Progenitor cell of endocrine pancreas (in vitro differentiated cells): ENCODE measurements at regions not wholly inside any gene's neighbourhood (a gene's known extent, or its start where the extent isn't known, plus 50 kb on each side); places are given as distances from the start of the nearest gene placed in this dataset.

Experiments used
- DNase-seq: peaks from one replicate; pipeline ENCODE4 v3.0.0; 2021; ENCODE audit warnings: low spot score; ENCODE audit not compliant: unreplicated experiment
- H3K27ac Mint-ChIP-seq: 2 replicates; pipeline ENCODE4 v1.8.0; 2021; ENCODE audit warnings: mild to moderate bottlenecking, moderate library complexity, mixed read lengths
- H3K27me3 Mint-ChIP-seq: 2 replicates; pipeline ENCODE4 v1.8.0; 2021; ENCODE audit warnings: mixed read lengths
- H3K36me3 Mint-ChIP-seq: 2 replicates; pipeline ENCODE4 v1.8.0; 2022; ENCODE audit warnings: mixed read lengths; ENCODE audit not compliant: insufficient read depth
- H3K4me1 Mint-ChIP-seq: 2 replicates; pipeline ENCODE4 v1.8.0; 2021; ENCODE audit warnings: low read depth, mixed read lengths
- H3K4me3 Mint-ChIP-seq: 2 replicates; pipeline ENCODE4 v1.8.0; 2021; ENCODE audit warnings: low read depth, mild to moderate bottlenecking, moderate library complexity, mixed read lengths
- H3K9me3 Mint-ChIP-seq: 2 replicates; pipeline ENCODE4 v1.8.0; 2021; ENCODE audit warnings: low read depth, mixed read lengths
- TF ChIP-seq, protein P1 (sequence below): fragments of 200-600 bp; sonication (generic); IDR thresholded peaks from one replicate; pipeline ENCODE4 v1.5.0; 2021; ENCODE audit warnings: antibody characterized with exemption, mild to moderate bottlenecking; ENCODE audit not compliant: unreplicated experiment

DNA sequence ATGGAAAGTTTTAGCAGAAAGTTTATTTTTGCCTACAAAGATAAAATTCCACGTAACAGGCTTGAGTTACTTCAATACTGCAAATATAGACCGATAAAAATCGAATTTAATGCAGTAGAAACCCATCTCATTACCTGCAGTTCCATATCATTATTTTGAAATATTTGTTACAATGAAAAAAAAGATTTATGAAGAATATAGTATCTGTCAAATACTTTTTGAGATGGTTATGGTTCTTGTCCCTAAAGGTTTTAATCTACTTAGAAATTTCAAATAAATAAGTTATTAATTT lies 273.5 kb downstream of the ADAMTS20 start:
- H3K27me3 Mint-ChIP-seq = no peaks in the 10 kb centered on the region
- no peak overlapping the region for H3K4me3 Mint-ChIP-seq
- H3K9me3 Mint-ChIP-seq = peaks cover 26% of the 10 kb centered on the region
- H3K4me1 Mint-ChIP-seq = peaks cover 26% of the 10 kb centered on the region
- H3K36me3 Mint-ChIP-seq = peaks cover 12% of the 10 kb centered on the region
- no peak overlapping the region for H3K27ac Mint-ChIP-seq
- DNase-seq = no peak
- TF ChIP-seq, protein P1, sequence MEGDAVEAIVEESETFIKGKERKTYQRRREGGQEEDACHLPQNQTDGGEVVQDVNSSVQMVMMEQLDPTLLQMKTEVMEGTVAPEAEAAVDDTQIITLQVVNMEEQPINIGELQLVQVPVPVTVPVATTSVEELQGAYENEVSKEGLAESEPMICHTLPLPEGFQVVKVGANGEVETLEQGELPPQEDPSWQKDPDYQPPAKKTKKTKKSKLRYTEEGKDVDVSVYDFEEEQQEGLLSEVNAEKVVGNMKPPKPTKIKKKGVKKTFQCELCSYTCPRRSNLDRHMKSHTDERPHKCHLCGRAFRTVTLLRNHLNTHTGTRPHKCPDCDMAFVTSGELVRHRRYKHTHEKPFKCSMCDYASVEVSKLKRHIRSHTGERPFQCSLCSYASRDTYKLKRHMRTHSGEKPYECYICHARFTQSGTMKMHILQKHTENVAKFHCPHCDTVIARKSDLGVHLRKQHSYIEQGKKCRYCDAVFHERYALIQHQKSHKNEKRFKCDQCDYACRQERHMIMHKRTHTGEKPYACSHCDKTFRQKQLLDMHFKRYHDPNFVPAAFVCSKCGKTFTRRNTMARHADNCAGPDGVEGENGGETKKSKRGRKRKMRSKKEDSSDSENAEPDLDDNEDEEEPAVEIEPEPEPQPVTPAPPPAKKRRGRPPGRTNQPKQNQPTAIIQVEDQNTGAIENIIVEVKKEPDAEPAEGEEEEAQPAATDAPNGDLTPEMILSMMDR = no peak

- Mint-ChIP-seq H3K27ac (peak overlapping the region; percentile 27), H3K9me3 (peaks cover 26% of the 10 kb centered on the region), H3K27me3 (no peaks in the 10 kb centered on the region), H3K36me3 (peaks cover 12% of the 10 kb centered on the region), H3K4me1 (peaks cover 26% of the 10 kb centered on the region), H3K4me3 (no peak overlapping the region)
- TF ChIP-seq, protein P1 = no peak
- DNase-seq = no peak
These were observed 274.1 kb downstream of the ADAMTS20 start for GRCh38 chr12:43277651-43278540.

GRCh38 chr12:43273467-43273866 lies 278.5 kb downstream of the ADAMTS20 start:
- Mint-ChIP-seq H3K27ac (no peak overlapping the region), H3K4me3 (no peak overlapping the region), H3K9me3 (peaks cover 19% of the 10 kb centered on the region), H3K4me1 (peaks cover 16% of the 10 kb centered on the region), H3K27me3 (no peaks in the 10 kb centered on the region), H3K36me3 (peaks cover 10% of the 10 kb centered on the region)
- TF ChIP-seq, protein P1 = no peak
- DNase-seq = no peak

DNA sequence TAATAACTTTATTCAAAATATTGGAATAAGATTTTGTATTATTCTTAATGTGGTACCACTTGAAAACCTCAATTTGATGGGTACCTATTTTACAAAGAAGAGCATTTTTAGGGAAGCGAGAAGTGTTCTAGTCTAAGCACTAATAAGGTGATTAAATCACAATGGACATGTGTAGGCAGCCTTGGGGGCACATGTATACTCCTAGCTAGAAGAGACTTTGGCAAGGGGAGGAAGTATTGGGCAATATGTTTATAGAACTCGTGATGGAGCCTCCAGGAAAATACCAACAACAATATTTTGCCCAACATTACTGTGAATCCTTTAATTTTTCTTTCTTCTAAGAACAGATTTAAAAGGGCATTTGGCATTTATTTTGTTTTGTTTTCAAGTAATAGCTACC lies 280.3 kb downstream of the ADAMTS20 start:
- Mint-ChIP-seq H3K4me3 (no peak overlapping the region), H3K9me3 (peaks cover 27% of the 10 kb centered on the region), H3K27ac (no peak overlapping the region), H3K27me3 (no peaks in the 10 kb centered on the region), H3K4me1 (peaks cover 12% of the 10 kb centered on the region), H3K36me3 (peaks cover 10% of the 10 kb centered on the region)
- no peak for DNase-seq
- TF ChIP-seq, protein P1 = no peak

DNA sequence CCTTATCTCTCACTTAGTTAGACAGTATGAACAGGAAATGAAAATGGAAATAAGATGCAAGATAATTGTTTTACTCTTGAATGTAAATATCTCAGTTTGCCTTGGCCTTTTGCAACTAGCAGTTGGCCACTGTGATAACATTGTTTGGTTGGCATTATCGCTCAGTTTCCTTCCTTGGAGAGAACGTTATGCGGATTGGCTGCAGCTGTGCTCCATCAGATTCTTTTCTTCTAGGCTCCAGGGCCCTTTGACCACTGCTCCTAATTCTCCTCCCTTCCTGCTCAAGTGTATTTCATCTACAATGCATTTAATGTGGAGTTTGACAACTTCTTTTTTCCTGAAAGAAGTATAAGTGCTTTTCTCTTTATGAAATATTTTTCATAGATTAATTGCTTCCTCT lies 284.2 kb downstream of the ADAMTS20 start:
- Mint-ChIP-seq H3K9me3 (peaks cover 23% of the 10 kb centered on the region), H3K27ac (peak overlapping the region; percentile 82), H3K4me3 (no peak overlapping the region), H3K27me3 (no peaks in the 10 kb centered on the region), H3K36me3 (peaks cover 1% of the 10 kb centered on the region), H3K4me1 (peaks cover 9% of the 10 kb centered on the region)
- DNase-seq = no peak
- TF ChIP-seq, protein P1 = no peak
